Caki2 (cell line): ENCODE measurements at regions not wholly inside any gene's neighbourhood (a gene's known extent, or its start where the extent isn't known, plus 50 kb on each side); places are given as distances from the start of the nearest gene placed in this dataset.
"Not testable (repeated sequence)": the region's sequence is repeated elsewhere in the genome, so short reads cannot be mapped to it uniquely, and the experiment has no call there.

Source experiments
- DNase-seq: peaks from one replicate; pipeline ENCODE4 v3.0.0-alpha.2; 2015; ENCODE audit warnings: low read depth
- in situ Hi-C: cut with HindIII; loops from 2 replicates; pipeline ENCODE4 v1.10.0; 2016; ENCODE audit warnings: low sequenced_read_pairs, low pct_unique_long_range_greater_than_20kb, mixed read lengths

DNA sequence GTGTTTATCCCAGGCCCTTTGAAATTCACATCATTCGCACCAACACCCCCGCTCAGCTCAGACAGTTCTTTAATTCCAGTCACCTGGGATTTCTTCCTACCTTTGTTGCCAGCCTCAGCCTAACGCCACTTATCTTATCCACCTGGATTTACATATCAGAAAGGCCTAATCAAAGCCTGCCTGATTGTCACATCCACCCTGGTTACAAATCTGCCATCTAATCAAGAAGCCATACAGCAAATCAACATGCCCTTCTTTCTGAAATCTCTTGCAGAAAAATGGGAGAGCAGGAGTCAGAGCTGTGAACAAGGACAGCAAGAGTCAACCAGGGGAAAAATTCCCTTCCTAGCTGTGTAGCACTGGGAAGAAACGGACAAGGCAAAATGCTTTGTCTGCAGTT lies 173.2 kb upstream of the DAB1 start:
- in situ Hi-C loops: no loop called here
- DNase-seq: no peak

DNA sequence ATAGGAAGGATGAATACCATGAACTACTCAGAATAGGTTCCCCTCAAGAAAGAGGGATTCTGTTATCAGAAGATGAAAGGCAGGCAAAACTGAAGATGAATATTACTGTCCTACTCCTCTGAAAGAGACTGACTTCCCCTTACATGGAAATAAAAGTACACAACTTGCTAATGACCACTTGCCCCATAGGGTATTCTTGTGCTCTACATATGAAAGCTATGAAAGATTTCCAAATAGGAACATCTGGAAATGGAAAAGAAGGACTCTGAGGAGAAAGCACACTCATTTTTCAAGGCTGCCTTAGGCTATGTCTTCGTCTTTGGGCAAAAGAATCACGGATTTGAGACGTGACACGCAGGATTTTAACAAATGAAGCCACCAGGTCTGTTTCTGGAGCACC lies 170.1 kb upstream of the DAB1 start:
- in situ Hi-C loops: no loop called here
- no peak for DNase-seq

DNA sequence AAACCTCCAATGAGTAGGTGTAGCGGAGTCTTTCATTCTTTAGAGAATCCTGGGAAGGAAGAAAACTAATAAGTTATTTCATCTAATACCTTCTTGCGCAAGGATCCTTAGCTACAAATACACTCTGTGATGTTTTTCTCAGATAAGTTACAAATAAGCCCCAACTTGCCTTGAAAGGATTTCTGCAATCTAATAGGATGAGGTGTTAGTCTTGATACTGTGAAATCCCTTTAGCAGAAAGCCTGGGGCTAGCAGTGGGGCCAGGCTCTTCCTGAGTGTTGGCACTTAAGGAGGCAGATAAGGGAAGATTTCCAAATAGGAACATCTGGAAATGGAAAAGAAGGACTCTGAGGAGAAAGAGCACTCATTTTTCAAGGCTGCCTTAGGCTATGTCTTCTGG lies 168.0 kb upstream of the DAB1 start:
- DNase-seq: no peak
- in situ Hi-C loops: no loop called here

DNA sequence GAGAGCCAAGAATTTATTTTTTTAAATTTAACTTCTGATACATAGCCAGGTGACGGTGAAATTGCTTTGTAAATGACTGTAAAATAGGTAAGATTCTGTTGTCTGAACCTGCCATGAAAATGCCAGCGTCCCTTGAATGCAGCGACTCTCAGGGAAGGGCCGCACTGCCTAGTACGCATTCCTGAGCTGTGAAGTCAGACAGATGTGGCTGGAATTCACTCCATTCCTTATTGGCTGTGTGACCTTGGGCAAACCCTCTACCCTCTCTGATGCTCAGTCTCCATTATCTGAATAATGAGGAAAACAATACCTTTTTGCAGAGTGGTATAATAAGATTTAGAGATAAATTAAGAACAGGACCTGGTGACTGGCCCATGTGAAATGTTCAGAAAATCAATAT lies 167.1 kb upstream of the DAB1 start:
- DNase-seq: no peak
- in situ Hi-C loops: no loop called here

DNA sequence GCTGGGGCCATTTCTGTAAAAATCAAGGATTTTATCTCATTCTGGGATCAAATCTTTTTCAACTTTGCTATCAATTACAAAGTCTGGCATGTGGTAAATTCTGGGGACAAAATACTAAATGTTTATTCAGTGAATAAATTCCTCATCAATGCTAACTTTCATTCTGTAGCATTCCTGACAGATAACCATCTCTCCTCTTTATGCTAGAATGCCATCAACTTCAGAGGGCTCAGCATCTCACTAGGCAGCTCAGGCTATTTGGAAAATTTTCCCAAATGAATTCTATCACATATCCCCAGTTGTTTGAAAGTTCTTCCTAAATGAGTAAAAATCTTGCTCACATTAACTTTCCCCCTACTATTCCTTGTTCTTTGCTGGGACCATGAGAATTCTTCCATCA lies 163.0 kb upstream of the DAB1 start:
- no peak for DNase-seq
- in situ Hi-C loops: no loop called here

DNA sequence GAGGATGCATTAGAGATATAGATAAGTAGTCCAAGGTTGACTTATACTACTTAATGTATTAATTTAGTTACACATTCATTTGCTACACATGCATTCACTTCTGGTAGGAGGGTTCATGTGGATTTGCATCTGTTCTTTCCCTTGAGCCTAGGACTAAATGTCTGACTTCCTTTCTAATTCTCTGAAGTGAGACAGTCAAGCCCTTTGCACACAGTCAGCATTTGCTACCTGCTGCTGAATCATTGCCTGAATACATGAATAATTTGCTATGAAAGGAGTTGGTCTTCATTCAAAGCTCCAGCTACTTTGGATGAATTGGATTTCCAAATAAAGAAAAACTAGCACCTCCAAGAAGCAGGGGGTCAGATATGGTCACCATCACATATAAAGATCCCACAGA lies 154.8 kb upstream of the DAB1 start:
- in situ Hi-C loops: no loop called here
- no peak for DNase-seq

DNA sequence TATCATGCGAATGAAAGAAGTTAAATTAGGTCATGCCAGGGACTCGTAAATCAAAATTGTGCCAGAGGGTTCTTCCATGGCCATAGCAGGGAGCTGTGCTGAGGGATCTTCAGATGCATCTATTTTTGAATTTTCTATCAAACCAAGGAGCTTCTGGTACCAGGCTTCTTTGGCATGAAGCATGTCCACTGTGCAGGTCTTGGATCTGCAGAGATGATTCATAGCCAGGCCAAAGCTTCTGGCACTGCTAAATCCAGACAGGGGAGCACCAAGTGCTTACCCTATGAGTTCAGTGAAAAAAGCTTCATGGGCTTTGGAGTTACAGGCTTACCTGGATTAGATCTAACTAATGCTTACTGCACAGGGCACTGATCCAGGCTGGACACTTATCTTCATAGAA lies 154.2 kb upstream of the DAB1 start:
- DNase-seq: no peak

DNA sequence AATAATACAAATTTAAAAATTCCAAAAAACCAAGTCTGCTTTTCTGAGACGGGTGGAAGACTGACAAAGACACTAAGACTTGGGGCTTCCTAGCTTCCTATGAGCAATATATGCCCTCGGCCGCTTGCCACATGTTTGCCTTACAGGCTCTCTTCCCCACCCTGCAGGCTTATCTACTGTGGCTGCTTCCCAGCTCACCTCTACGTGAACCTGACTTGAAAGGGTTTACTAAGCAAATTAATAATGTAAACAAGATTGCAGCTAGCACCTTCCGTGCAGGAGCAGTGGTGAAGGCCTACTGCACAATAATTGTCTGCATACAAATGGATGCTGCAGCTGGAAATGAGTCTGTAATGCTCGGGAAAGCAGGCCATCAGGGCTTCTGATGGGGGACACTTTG lies 152.9 kb upstream of the DAB1 start:
- in situ Hi-C loops: no loop called here
- DNase-seq: no peak

More for the DNA sequence above, 154.2 kb upstream of the DAB1 start:
- in situ Hi-C loops: no loop called here

DNA sequence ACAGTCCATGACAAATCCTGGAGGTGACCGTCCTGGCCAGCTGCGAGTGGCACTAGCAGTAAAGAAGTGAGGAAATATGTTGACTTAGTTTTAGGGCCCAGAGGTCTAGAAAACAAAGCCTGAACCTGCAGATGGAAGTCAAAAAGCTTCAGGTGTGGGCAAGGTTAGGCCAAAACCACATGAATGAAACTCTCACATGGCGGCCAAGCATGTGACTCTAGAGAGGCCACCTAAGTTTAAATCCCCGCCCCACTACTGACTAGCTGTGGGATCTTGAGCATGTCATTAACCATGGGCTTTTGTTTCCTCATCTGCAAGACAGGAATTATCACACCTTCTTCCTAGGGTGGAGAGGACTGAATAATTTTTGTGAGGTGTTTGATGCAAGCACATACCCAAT lies 148.2 kb upstream of the DAB1 start:
- DNase-seq: no peak
- in situ Hi-C loops: no loop called here

DNA sequence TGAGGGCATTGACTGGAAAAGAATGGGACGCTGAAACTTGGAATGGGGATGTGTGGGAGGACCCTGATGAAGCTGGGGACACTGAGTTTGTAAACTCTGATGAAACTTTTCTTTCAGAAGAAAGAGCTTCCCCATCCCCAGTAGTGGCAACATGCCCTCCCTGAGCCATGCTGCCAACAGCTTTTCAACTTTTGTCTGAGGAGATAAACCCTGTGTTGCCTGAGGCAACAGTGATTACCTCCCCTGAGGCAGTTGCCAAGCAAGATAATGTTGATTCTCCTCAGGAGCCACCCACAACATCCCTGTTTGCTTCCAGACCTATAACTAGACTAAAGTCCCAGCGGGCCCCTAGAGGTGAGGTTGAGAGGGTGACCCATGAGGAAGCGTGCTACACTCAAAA lies 134.2 kb upstream of the DAB1 start:
- DNase-seq, in situ Hi-C loops: not testable (repeated sequence)

DNA sequence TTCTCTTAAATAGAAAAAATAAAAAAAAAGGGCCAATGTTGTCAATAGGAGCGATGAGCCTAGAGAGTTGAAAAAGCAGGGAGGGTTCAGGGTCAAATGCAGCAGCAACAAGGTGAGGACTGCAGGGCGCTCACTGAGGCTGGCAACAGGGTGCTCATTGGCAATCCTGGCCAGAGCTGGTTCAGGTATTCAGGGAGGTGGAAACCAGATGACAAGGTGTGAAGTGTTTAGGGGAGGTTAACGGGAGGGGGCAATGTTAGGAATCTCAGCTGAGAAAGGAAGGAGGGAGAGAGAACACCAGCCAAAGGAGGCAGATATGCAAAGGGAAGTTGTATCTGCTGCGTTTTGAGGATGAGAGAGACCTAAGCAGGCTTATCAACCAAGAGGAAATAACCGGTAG lies 129.8 kb upstream of the DAB1 start:
- in situ Hi-C loops: no loop called here

DNA sequence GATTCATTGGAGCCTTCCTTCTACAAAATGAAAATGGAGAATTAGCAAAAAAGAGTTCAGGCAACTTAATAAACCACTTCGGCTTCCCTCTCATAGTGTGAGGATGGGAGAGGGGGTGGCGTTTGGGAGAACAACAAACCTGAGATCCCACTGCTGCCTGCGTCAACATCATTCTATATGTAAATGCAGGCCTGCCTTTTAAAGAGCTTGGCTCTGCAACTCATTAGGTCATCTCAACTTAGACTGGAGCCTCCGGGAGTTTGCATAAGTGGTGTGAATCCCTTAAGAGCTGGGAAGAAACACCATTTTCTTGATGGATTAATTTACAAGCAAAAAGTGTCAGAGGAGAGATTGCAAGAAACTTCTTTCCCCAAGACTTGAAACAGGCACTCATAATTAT lies 127.6 kb upstream of the DAB1 start:
- in situ Hi-C loops: no loop called here
- no peak for DNase-seq

More for the DNA sequence above, 129.8 kb upstream of the DAB1 start:
- no peak for DNase-seq

DNA sequence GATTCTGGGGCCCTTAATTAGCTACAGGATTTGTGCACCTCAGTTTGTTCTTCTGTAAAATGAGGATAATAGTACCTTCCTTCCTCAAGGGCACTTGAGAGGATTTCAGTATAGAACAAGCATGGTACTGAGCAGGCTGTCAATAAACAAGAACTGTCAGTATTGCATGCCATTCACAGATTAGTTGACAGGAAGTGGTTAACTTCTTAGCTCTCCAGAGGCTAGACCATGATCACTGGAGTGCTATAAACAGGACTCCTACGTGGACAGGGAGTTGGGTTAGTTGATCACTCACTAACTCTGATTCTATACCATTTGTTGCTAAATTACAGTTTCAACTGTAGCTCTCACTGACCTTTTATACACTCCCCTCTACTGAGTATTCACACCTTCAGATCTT lies 126.2 kb upstream of the DAB1 start:
- DNase-seq: no peak
- in situ Hi-C loops: no loop called here

DNA sequence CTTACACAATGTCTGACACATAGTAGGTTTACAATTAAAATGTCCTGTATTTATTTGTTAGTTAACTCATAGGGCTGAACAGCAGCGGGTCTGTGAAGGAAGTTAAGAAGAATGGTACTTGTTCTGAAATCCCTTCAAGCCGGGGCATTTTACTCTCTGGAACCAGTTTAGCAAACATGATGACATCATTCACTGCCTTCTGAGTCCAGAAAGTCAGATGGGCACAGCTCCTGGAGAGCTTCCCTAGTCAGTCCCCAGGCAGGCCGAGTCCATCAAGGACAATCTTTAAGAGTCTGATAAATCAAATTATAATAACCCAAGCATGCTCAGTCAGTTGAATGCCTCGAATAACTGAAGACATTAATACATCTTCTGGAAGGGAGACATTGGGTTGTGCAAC lies 125.4 kb upstream of the DAB1 start:
- no peak for DNase-seq
- in situ Hi-C loops: no loop called here

DNA sequence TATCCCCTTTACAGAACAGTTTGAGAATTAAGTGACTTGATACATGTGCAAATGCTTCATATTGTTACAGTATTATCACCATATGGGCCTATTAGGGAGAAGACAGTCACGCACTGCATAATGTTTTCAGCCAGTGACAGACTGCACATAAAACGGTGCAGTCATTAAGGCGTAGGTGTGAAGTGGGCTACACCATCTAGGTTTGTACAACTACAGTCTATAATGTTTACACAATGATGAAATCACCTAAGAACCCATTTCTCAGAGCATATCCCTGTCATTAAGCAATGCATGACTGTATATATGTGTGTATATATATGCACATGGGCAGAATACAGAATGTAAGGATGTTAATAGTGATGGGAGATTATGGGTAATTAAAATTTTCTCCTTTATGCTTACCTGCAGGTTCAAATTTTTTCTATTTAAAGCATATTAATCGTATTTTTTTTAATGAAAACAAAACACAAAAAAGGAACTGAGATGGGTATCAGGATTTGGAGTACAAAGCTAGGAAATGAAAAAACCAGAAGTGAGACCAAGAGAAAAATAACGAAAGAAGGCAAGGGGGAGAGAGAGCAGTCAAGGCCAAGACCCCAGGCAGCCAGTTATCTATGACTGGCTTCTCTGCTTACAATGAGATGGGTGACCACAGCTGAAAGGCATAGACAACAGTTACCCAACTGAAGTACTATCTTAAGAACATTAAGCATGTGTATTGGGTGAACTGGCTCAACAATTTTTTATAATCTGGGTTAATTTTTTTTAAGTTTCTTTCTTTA lies 122.9 kb upstream of the DAB1 start:
- in situ Hi-C loops: no loop called here
- no peak for DNase-seq

DNA sequence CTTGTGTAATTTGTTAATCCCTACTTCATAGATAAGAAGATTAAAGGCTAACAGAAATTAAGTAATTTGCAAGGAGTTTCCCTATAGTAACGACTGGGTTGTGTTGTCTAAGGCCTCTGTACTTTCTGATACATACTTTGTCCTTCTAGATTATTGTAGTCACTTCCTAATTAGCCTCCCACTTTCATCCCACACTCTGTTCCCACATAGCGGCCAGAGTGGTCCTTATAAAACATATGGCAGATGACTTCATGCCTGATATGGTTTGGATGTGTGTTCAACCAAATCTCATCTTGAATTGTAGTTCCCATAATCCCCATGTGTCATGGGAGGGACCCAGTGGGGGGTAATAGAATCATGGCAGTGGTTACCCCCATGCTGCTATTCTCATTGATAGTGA lies 120.5 kb upstream of the DAB1 start:
- in situ Hi-C loops: no loop called here
- no peak for DNase-seq

DNA sequence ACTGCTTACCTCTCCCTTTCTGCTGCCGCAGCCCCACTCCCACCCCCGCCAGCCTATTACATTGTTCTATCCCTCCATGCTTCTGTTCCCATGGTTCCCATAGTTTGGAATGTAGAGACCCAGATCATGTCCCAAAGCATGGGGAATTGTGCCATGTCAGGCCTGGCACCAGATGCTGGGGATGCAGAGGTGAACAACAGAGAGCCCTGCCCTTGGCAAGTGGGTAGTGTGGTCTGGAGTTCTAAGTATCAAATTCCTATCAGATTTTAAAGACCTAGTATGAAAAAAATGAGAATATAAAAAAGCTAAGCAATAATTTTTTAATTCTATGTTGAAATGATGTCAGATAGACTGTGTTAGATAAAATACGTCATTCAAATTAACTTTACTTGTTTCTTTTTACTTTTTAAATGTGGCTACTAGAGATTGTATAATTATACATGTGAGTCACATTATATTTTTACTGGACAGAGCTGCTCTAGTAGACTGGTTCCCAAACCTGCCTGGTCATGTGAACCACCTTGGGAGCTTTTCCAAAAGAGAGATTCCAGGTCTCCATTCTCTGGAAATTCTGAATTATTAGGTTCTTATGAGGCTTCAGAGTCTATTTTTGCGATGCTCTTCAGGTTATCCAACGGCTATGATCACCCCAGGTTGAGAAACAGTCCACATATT lies 113.0 kb upstream of the DAB1 start:
- no peak for DNase-seq
- in situ Hi-C loops: no loop called here

DNA sequence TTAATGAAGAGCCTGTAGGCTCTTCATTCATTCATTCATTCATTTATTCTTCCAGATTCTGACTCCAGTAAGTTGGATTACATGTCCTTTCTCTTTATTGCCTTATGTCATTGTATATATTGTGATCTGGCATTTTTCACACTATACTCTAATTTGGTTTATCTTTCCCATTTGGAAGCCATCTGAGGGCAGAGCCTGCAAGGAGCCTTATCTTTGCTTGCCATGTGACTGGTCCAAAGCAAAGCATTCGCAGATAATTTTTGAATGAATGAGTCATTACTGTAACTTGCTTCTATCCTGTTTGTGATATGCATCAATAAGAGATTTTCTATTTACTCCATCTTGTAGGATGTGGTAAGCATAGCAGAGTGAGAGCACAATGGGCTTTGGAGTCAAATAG lies 108.4 kb upstream of the DAB1 start:
- DNase-seq: no peak
- in situ Hi-C loops: no loop called here

DNA sequence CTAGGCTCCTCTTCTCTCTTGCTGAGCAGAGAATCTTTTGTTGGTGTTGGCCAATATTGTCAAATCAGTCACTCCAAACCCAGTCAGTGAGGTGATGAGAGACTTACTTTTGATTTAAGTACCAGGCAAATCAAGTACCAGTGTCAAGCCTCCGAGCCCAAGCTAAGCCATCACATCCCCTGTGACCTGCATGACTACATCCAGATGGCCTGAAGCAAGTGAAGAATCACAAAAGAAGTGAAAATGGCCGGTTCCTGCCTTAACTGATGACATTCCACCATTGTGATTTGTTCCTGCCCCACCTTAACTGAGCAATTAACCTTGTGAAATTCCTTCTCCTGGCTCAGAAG lies 107.0 kb upstream of the DAB1 start:
- in situ Hi-C loops, DNase-seq: not testable (repeated sequence)

DNA sequence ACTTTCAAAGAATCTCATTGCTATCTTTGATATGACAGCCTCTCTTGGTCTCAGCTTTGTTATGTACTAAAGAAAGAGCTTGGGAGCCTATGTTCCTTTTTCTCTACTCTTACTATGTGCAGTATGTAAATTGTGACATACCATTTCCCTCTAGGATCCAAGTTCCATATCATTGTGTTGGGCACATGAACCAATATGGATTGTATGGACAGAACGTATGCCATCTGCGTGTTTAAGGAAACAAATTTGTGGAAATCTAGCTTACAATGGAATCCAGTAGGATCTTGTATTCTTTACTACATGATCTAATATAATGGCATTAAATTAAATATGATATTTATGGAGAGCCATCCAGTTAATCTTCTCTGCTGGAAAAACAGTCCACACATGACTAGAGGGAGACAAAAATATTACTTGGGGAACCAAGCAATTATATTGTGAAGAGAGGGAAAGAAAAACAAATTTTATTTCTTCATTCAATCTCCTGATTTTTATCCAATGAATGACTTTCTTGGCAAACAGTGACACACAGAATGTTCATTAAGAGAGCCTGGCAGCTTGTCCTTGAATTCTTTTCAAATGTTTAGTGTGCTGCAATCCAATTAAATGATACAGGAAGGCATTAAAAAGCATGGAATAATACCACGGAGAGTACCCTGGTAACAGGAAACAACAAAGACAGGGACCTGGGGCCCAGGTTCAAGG lies 106.5 kb upstream of the DAB1 start:
- no peak for DNase-seq
- in situ Hi-C loops: no loop called here
